ENCODE measurements at regions not wholly inside any gene's neighbourhood (a gene's known extent, or its start where the extent isn't known, plus 50 kb on each side); places are given as distances from the start of the nearest gene placed in this dataset.

- no peak overlapping the region for H3K4me3 ChIP-seq (ENCODE audit: insufficient read length, low read depth)
- TF ChIP-seq SUZ12 (IDR thresholded peaks at IDR 0.05; ENCODE audit: extremely low read depth, insufficient read depth, insufficient read length) (no peak), YY1 (IDR thresholded peaks at IDR 0.05; ENCODE audit: insufficient read depth, insufficient read length) (no peak), ZNF274 (IDR thresholded peaks at IDR 0.05; ENCODE audit: low read depth, low read length) (no peak)
- DNase-seq (ENCODE audit: low read depth, low spot score): no peak
- no peaks in the 10 kb centered on the region for H3K36me3 ChIP-seq (ENCODE audit: insufficient read depth, insufficient read length, low read length)
- no peaks in the 10 kb centered on the region for H3K9me3 ChIP-seq (ENCODE audit: insufficient read depth, low read length)
- no peaks in the 10 kb centered on the region for H3K27me3 ChIP-seq (ENCODE audit: insufficient read depth, insufficient read length)
- H3K9ac ChIP-seq (ENCODE audit: insufficient read length, low read depth): no peak overlapping the region
- H3K4me1 ChIP-seq (ENCODE audit: insufficient read depth, insufficient read length): peaks cover 3% of the 10 kb centered on the region
Observed at GRCh38 chr10:78504181-78504580, 470.5 kb downstream of the RPS24 start.

- Histone ChIP-seq H3K9me3 (ENCODE audit: insufficient read depth, low read length) (no peaks in the 10 kb centered on the region), H3K4me3 (ENCODE audit: insufficient read length, low read depth) (no peak overlapping the region), H3K4me1 (ENCODE audit: insufficient read depth, insufficient read length) (peaks cover 6% of the 10 kb centered on the region), H3K9ac (ENCODE audit: insufficient read length, low read depth) (no peak overlapping the region), H3K27me3 (ENCODE audit: insufficient read depth, insufficient read length) (no peaks in the 10 kb centered on the region), H3K36me3 (ENCODE audit: insufficient read depth, insufficient read length, low read length) (no peaks in the 10 kb centered on the region)
- DNase-seq (ENCODE audit: low read depth, low spot score): no peak
- TF ChIP-seq ZNF274 (IDR thresholded peaks at IDR 0.05; ENCODE audit: low read depth, low read length) (no peak), YY1 (IDR thresholded peaks at IDR 0.05; ENCODE audit: insufficient read depth, insufficient read length) (no peak), SUZ12 (IDR thresholded peaks at IDR 0.05; ENCODE audit: extremely low read depth, insufficient read depth, insufficient read length) (no peak)
Observed at GRCh38 chr10:78505657-78506056, 472.0 kb downstream of the RPS24 start.

GRCh38 chr10:78506614-78507013 lies 473.0 kb downstream of the RPS24 start:
- no peak for DNase-seq (ENCODE audit: low read depth, low spot score)
- TF ChIP-seq YY1 (IDR thresholded peaks at IDR 0.05; ENCODE audit: insufficient read depth, insufficient read length) (no peak), ZNF274 (IDR thresholded peaks at IDR 0.05; ENCODE audit: low read depth, low read length) (no peak), SUZ12 (IDR thresholded peaks at IDR 0.05; ENCODE audit: extremely low read depth, insufficient read depth, insufficient read length) (no peak)
- Histone ChIP-seq H3K27me3 (ENCODE audit: insufficient read depth, insufficient read length) (no peaks in the 10 kb centered on the region), H3K36me3 (ENCODE audit: insufficient read depth, insufficient read length, low read length) (no peaks in the 10 kb centered on the region), H3K9ac (ENCODE audit: insufficient read length, low read depth) (no peak overlapping the region), H3K4me1 (ENCODE audit: insufficient read depth, insufficient read length) (peaks cover 7% of the 10 kb centered on the region), H3K4me3 (ENCODE audit: insufficient read length, low read depth) (no peak overlapping the region), H3K9me3 (ENCODE audit: insufficient read depth, low read length) (no peaks in the 10 kb centered on the region)

GRCh38 chr10:78507510-78508160 lies 474.0 kb downstream of the RPS24 start:
- Histone ChIP-seq H3K4me1 (ENCODE audit: insufficient read depth, insufficient read length) (peaks cover 7% of the 10 kb centered on the region), H3K9me3 (ENCODE audit: insufficient read depth, low read length) (no peaks in the 10 kb centered on the region), H3K9ac (ENCODE audit: insufficient read length, low read depth) (no peak overlapping the region), H3K27me3 (ENCODE audit: insufficient read depth, insufficient read length) (no peaks in the 10 kb centered on the region), H3K36me3 (ENCODE audit: insufficient read depth, insufficient read length, low read length) (no peaks in the 10 kb centered on the region), H3K4me3 (ENCODE audit: insufficient read length, low read depth) (no peak overlapping the region)
- TF ChIP-seq ZNF274 (IDR thresholded peaks at IDR 0.05; ENCODE audit: low read depth, low read length): no peak
- no peak for TF ChIP-seq YY1 (IDR thresholded peaks at IDR 0.05; ENCODE audit: insufficient read depth, insufficient read length)
- TF ChIP-seq SUZ12 (IDR thresholded peaks at IDR 0.05; ENCODE audit: extremely low read depth, insufficient read depth, insufficient read length): no peak
- no peak for DNase-seq (ENCODE audit: low read depth, low spot score)

- H3K9me3 ChIP-seq (ENCODE audit: insufficient read depth, low read length): no peaks in the 10 kb centered on the region
Observed at GRCh38 chr10:78508955-78509748, 475.5 kb downstream of the RPS24 start.

GRCh38 chr10:78510566-78511323 lies 477.1 kb downstream of the RPS24 start:
- Histone ChIP-seq H3K9me3 (ENCODE audit: insufficient read depth, low read length) (no peaks in the 10 kb centered on the region), H3K4me1 (ENCODE audit: insufficient read depth, insufficient read length) (peaks cover 7% of the 10 kb centered on the region), H3K9ac (ENCODE audit: insufficient read length, low read depth) (no peak overlapping the region), H3K4me3 (ENCODE audit: insufficient read length, low read depth) (no peak overlapping the region), H3K27me3 (ENCODE audit: insufficient read depth, insufficient read length) (no peaks in the 10 kb centered on the region), H3K36me3 (ENCODE audit: insufficient read depth, insufficient read length, low read length) (no peaks in the 10 kb centered on the region)
- TF ChIP-seq ZNF274 (IDR thresholded peaks at IDR 0.05; ENCODE audit: low read depth, low read length) (no peak), SUZ12 (IDR thresholded peaks at IDR 0.05; ENCODE audit: extremely low read depth, insufficient read depth, insufficient read length) (no peak), YY1 (IDR thresholded peaks at IDR 0.05; ENCODE audit: insufficient read depth, insufficient read length) (no peak)
- no peak for DNase-seq (ENCODE audit: low read depth, low spot score)

More at GRCh38 chr10:78508955-78509748, 475.5 kb downstream of the RPS24 start:
- H3K4me3 ChIP-seq (ENCODE audit: insufficient read length, low read depth): no peak overlapping the region
- H3K27me3 ChIP-seq (ENCODE audit: insufficient read depth, insufficient read length): no peaks in the 10 kb centered on the region
- no peaks in the 10 kb centered on the region for H3K36me3 ChIP-seq (ENCODE audit: insufficient read depth, insufficient read length, low read length)
- no peak overlapping the region for H3K9ac ChIP-seq (ENCODE audit: insufficient read length, low read depth)
- no peak for DNase-seq (ENCODE audit: low read depth, low spot score)
- H3K4me1 ChIP-seq (ENCODE audit: insufficient read depth, insufficient read length): peaks cover 7% of the 10 kb centered on the region
- TF ChIP-seq SUZ12 (IDR thresholded peaks at IDR 0.05; ENCODE audit: extremely low read depth, insufficient read depth, insufficient read length): no peak
- no peak for TF ChIP-seq YY1 (IDR thresholded peaks at IDR 0.05; ENCODE audit: insufficient read depth, insufficient read length)
- no peak for TF ChIP-seq ZNF274 (IDR thresholded peaks at IDR 0.05; ENCODE audit: low read depth, low read length)
